GM19238 (cell line): ENCODE measurements at regions not wholly inside any gene's neighbourhood (a gene's known extent, or its start where the extent isn't known, plus 50 kb on each side); places are given as distances from the start of the nearest gene placed in this dataset.
"Not testable (repeated sequence)": the region's sequence is repeated elsewhere in the genome, so short reads cannot be mapped to it uniquely, and the experiment has no call there.

Source experiments
- DNase-seq: peaks from one replicate; pipeline ENCODE4 v3.0.0; 2011; ENCODE audit warnings: low spot score; ENCODE audit not compliant: insufficient read length

DNA sequence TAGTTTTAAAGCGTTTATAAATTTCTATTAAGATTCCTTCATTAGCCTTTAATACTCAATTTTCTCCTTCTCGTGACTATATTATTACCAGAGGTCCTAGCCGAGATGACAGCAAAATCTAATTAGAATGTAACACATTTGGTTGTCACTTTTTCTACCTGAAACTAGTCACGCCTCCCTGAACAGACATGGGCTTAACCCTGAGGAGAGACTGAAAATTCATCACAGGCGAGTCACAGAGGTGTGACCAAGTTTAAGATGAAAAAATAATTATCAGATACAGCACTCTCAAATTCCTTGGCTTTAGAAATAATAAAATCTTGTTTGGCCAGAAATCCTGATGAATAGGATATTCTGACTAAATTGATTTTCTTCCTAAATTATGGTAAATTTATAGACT is 834.4 kb upstream of the SLC39A10 start:
- no peak for DNase-seq

DNA sequence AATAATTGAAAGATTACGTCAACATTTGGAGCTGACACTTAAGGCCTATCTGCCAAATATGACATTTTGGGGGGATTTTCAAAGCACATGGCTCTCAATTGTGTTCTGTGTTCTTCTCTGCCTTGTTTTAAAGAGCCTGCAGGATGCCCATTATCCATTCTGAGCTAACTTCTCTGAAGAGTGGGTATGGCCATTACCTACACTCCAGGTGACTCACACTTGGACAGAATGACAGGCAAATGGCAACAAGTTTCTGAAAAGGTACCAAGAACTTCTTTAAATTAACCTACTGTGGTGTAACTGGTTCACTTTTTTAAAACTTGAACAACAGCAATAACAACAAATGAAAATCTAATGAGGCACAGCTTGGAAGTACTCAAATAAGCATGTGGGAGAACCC is 834.9 kb upstream of the SLC39A10 start:
- DNase-seq = no peak

DNA sequence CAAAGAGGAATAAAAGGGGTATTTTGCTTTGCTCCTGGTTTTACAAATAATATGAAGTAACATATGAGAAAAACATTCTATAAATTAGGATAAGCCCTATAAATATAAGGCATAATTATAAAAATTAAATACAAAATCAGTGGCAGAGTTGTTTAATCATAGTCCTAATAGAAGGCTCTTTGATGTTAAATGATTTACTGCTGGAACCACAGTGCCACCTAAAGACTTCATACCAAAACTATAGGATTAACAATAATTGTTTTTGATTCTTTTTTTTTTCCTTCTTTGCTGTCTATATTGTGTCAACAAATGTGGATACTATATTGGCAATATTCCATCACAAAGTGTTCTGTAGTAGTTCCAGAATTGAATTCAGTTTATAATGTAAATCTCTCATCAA is 837.7 kb upstream of the SLC39A10 start:
- DNase-seq = no peak

DNA sequence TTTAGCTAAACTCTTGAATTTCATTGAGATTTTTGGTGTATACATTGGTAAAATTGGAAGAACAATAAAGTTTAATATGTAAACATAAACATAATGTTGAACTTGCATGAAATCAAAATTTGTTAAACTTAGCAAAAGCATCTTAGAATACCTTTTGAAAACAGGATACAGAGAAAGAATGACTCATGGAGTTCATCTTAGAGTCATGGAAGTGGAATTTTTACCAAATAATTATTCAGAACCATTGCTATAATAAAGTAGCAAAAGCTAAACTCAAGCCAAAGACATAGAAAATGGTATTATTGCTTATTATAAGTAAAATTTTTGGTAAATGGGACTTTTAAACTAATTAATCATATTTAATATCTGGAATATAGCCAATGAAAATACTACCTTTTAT is 841.6 kb upstream of the SLC39A10 start:
- no peak for DNase-seq

DNA sequence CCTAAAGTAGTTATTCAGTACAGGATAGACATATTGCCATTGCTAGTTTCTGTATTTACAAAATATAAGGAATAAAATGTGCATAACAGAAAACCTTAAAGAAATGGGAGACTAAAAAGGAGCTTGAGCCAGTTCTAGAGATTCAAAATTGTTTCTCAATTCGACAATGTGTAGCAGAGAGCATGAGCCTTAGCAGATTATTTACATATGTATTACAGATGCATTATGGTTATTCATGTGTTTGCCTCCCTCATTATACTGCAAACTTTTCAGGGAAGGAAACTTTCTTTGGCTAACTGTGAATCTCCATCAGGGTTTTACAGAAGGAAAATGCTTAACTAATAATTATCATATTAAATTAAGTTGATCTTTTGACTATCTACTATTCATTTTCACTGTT is 854.4 kb upstream of the SLC39A10 start:
- no peak for DNase-seq

DNA sequence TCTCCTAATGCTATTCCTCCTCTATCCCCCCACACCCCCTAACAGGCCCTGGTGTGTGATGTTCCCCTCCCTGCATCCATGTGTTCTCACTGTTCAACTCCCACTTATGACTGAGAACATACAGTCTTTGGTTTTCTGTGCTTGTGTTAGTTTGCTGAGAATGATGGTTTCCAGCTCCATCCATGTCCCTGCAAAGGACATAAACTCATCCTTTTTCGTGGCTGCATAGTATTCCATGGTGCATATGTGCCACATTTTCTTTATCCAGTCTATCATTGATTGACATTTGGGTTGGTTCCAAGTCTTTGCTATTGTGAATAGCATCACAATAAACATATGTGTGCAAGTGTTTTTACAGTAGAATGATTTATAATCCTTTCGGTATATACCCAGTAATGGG is 870.0 kb upstream of the SLC39A10 start:
- DNase-seq = not testable (repeated sequence)

DNA sequence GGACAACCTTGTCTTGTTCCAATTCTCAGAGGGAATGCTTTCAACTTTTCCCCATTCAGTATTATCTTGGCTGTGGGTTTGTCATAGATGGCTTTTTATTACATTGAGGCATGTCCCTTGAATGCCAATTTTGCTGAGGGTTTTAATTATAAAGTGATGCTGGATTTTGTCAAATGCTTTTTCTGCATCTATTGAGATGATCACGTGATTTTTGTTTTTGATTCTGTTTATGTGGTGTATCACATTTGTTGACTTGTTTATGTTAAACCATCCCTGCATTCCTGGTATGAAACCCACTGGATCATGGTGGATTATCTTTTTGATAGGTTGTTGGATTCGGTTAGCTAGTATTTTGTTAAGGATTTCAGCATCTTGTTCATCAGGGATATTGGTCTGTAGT is 885.6 kb upstream of the SLC39A10 start:
- DNase-seq = not testable (repeated sequence)

DNA sequence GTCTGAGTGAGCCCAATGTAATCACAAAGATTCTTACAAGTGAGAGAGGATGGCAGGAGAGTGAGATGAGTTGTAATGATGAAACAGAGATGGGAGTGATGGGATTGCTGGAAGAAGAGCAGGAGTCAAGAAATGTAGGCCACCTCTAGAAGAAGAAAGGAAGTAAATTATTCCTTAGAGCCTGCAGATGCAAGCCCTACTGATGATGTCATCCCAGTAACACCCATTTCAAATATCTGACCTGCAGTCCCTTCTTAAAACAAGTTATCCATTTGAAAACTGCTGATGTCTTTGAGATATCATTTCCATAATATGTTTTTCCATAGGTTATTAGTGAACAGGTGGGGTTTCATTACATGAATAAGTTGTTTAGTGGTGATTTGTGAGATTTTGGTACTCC is 888.0 kb upstream of the SLC39A10 start:
- DNase-seq = no peak

DNA sequence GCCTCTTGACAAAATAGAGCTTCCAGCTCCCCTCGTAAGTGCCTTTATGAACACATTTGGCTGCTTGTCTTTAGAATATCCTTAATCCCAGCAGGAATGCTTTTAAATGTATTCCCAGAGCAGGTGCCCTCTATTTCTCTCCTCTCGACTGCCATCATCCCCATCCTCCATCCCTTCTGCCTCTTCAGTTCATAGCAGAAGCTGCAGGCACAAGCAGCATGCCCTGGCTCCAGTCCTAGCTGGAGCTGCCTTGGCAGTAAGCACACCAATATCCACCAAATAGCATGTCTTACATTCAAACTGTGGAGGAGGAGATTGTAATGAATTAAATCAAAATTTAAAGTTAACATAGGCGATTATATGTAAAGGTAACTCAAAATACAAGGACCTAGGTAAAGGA is 891.3 kb upstream of the SLC39A10 start:
- DNase-seq = no peak

DNA sequence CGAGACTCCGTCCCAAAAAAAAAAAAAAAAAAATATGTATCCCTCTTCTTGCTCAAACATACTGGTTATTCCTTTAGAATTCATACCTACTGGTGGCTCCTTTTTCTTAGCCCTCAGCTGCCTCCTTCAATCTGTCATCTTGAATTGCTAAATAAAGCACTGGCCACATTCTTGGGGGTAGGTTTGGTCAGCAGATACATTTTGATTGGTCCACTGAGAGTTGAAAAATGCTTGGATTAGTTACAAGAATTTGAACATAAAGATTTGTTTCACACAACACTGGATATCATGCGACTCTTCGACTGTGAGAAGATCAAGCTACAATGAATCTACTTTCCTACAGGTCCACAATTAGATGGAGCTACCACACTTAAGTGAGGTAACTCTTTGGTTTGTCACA is 906.1 kb upstream of the SLC39A10 start:
- DNase-seq = no peak

DNA sequence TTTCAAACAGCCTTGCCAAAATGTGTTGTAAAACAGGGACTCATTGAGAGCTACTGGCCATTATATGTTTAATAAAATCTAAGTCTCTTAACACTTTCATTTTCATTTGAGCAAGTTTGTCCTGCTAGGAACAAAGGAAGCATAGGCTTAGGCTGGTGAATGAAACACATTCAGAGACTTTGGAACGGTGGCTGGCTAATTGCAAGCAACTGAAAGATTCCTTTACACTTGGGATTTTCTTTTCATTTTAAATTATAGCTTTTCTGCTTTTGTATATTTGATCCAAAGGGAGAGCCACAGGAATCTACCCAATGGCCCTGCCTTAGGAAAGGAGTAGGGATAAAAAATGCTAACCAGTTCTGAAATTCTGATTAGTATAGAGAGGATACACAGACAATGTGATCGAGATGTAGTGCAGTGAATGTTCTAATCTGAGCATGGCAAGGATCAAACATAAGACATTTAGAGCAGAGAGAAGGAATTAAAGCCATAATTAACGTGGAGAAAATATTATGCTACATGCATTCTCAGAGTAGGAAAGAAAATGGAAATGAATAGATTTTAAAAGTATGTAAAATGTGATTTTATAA is 911.4 kb upstream of the SLC39A10 start:
- no peak for DNase-seq

DNA sequence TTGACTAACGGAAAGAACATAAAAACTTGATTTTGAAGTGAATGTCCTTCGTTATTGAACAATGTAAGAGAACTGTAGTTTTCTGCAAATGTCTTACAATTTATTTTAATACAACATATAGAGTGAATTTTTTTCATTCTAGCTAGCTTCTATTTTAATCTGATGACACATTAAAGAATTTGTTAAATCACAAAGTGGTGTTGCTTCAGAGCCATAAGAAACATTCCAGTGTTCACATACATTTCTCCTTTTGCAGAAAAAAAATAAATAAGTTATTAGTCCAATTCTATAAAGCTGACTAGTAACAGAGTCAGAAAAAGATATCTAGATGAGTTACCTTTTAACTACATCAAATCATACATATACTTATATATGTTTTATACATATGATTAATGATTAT is 914.3 kb upstream of the SLC39A10 start:
- no peak for DNase-seq

DNA sequence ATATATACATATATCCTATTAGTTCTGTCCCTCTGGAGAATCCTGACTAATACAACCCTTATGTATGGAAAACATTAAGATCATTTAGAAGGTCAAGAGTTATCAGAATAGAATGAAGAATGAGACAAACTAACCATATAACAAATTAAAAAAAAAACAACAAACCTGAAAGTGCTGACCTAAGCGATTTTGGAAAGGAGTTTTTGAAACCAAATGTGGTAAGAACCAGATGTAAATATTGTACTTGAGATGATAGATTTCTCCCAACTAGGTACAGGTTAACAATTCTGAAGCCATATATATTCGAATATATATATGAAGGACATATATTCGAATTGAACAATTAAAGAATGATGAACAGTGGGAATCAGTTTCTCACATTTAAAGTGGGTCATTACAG is 917.8 kb upstream of the SLC39A10 start:
- no peak for DNase-seq

DNA sequence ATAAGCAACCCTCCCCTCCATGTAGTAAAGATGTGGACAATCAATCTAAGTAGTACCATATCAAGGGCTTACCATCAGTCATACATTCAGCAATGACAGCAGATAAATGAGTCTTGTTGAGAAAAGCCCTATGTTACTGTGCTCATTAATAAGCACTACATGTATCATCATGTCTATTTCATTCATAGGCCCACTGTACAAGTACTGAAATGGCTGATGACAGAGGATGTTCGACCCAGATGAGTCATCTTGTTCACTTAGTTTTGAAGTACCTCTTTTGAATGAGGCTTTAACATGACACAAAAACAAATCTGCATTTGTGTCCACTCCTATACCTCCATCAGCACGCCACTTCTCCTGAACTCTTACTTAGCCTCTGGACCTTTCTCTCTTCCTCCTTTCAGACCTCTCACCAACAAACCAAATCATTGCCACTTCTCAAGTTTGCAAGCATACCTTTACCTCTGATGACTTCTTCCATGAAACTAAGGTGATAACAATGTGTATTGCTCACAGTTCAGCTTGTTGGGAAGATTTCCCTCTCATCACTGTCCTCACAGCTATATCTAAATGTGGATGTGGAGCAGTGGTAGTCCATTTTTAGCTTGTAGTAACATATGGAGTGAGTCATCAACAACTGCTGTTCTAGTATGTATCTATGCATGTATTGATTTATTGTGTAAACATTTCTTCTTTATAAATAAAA is 921.0 kb upstream of the SLC39A10 start:
- no peak for DNase-seq

DNA sequence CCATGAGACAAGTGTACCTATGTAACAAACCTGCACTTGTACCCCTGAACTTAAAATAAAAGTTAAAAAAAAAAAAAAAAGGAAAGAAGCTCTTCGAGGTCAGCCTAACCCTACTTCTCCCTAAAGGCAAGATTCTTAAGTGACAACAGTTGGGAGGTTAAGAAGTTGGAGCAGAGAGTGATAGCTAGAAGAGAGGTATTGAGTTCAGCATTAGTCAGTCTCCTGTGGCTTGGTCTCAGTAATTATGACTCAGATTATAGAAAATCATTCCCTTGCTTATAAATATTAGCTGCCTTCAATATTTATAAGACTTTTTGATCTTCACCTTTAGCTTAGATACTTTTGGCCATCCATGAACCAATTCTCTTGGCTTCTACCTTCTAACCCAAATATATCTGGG is 926.8 kb upstream of the SLC39A10 start:
- DNase-seq = no peak

DNA sequence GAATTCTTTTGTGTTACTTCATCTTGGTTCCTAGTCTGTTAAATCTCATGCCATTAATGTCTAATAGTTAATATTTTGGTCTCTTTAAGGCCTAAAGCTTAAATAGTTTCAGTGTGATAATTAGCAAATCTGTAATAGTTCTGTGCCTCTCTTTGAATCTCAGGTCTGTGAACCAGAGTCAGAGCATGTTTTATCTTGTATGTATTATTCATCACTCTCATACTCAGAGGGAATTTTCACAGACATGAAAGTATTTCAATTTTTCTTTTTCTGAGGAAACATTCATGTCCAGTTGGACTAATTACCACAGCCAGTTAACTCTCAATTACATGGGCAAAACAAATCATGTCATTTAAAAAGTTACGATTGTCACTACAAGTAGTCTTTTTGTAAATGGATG is 931.9 kb upstream of the SLC39A10 start:
- DNase-seq = no peak

DNA sequence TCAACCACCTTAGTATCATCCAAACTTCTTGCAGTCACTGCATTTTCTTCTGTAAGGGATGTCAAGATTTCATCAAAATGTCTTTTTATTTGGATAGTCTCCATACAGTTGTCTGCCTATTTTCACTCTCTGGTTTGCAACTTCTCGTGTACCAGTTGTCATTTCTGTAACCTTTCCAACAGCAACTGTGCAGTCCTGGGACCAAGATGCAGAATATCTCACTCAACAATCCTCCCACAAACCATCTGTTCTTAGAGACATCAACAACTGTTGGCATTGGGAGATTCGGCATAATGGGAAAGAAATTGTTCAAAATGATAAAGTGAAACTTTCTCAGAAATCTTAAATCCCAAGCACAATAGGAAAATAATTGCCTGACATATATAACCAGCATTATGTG is 933.6 kb upstream of the SLC39A10 start:
- DNase-seq = no peak

DNA sequence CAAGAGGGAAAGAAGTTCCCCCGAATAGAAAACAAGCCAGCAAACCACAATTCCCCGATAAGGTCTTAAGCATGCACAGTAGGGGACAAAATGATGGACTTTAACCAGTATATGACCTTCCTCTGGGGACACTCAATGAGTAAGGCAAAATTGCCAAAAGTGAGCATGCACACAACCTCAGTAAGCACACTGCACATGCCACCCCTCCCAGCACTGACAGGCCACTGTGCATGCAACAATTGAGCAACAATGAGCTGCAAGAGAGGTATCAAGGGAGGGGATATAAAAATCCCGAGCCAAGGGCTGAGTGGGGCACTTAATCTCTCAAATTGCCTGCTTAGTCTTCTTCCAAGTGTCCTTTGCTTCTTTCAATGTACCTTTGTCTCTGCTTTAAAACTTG is 935.8 kb upstream of the SLC39A10 start:
- DNase-seq = no peak

DNA sequence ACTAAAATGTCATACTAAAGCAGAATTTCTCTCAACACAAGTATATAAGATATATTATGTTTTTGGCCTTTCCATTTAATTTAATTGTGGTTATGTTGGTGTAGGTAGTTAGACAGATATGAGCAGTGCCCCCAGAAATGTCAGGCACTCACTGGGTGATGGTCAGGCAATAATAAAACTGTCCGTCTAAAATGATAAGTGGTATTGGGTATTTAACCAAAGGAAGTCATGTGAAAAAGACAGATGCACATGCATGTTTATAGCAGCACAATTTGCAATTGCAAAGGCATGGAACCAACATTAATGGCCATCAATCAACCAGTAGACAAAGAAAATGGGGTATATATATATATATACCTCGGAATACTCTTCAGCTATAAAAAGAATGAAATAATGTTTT is 936.6 kb upstream of the SLC39A10 start:
- DNase-seq = no peak

DNA sequence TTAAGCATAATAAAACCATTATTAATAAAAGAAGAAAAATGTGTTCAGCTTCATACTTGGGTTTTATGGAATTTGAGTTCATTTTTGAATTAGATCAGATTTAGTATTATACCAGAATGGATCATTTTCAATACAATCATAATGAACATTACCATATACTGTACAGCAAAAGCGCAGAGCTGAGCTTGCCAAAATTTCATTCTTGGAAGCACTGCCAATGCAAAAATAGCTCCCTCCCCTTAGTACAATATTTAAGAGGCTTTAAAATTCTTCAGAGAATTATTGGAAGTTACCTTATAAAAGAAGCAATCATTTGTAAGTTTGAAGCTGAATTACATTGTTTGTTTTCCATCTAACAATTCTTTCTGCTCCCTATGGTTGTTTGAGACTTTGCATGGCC is 938.1 kb upstream of the SLC39A10 start:
- no peak for DNase-seq

DNA sequence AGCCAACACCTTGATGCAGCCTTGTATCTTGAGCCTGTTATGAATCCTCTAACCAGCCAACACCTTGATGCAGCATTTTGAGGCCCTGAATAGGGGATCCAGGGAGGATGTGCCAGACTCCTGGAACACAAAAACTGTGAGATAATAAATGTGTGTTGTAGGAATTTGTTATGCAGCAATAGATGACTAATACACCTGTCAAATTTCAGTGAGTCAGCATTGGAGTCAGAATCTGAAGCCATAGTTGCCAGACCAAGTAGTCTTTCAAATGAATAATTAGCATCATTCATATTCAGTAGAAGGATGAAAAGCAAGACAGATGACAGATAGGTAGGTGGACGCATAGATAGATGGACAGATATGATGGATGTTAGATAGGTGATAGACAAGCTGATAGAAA is 942.5 kb upstream of the SLC39A10 start:
- no peak for DNase-seq

DNA sequence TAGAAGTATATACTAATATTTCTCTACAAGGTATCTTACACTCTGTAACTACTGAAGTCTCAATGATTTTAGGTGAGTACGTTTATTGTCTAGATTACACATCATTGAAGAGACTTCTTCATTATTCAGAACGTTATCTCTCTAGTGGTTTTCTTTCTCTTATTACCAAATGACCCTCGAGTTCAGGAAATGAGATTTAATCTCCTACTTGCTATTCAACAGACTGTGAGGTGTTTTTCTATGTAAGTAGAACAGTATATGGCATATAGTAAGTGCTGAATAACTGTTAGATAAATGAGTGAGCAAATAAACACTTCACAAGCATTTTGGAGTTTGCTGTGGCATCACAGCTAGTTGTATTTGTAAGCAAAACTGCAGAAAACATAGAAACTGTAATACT is 947.2 kb upstream of the SLC39A10 start:
- no peak for DNase-seq

DNA sequence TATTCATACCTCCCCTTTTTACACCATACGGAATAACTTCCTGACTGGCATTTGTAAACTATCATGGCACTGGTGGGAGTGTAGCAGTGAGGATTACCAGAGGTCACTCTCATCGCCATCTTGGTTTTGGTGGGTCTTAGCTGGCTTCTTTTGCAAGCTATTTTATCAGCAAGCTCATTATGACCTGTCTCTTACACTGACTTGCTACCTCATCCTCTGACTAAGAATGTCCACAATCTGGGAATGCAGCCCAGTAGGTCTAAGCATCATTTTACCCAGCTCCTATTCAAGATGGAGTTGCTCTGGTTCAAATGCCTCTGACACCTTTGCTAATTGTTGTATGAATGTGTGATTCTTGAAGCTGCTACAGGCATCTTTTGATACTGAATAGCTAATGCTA is 950.8 kb upstream of the SLC39A10 start:
- no peak for DNase-seq

DNA sequence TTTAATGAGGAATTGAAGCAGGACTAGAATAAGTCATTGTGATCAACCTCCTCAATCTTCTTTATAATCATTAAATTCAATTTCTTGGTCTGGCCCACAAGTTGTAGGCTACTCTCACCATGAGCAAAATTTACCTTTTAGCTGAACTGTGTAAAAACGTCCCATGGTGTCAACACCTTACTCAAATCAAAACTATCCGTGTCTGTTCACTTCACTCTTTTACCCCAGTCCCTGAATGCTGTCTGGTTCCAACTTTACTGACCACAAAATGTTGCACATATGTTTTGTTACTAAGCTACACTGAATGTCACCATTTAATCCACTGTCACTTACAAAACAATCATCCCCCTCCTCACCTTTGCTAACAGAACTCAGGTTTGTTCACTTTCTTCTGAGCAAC is 951.6 kb upstream of the SLC39A10 start:
- no peak for DNase-seq
